CD4-positive, alpha-beta memory T cell (primary cell): ENCODE measurements at regions not wholly inside any gene's neighbourhood (a gene's known extent, or its start where the extent isn't known, plus 50 kb on each side); places are given as distances from the start of the nearest gene placed in this dataset.

Source experiments
- CTCF ChIA-PET: fragments of 350-600 bp; sonication (Branson Sonifier 250); formaldehyde crosslinking; loops from one replicate; lab custom pipeline; 2021; ENCODE audit warnings: inconsistent platforms; ENCODE audit not compliant: partially characterized antibody; lab: Charles Lee
- POLR2A ChIA-PET: fragments of 350-600 bp; sonication (Branson Sonifier 250); formaldehyde crosslinking; loops from one replicate; lab custom pipeline; 2021; ENCODE audit not compliant: partially characterized antibody; lab: Charles Lee
- DNase-seq, 5 donors: peaks; one replicate each; pipeline versions ENCODE4 v3.0.0 to v3.0.0-alpha.2; 2020 to 2022; ENCODE audit warnings: mixed read lengths in 1 of 5
- H3K27ac ChIP-seq: one replicate; pipeline ENCODE4 v1.7.0; 2013; ENCODE audit warnings: low read depth, low read length
- H3K27me3 ChIP-seq: 2 replicates; pipeline ENCODE4 v1.7.0; 2013; ENCODE audit warnings: mild to moderate bottlenecking, low read length, moderate library complexity; ENCODE audit not compliant: insufficient read depth
- H3K36me3 ChIP-seq: 2 replicates; pipeline ENCODE4 v1.7.0; 2013; ENCODE audit warnings: mild to moderate bottlenecking, low read length, moderate library complexity; ENCODE audit not compliant: insufficient read depth
- H3K4me1 ChIP-seq: 2 replicates; pipeline ENCODE4 v1.7.0; 2013; ENCODE audit warnings: mild to moderate bottlenecking, low read length, moderate library complexity; ENCODE audit not compliant: insufficient read depth
- H3K4me3 ChIP-seq, 2 donors: one replicate each; pipeline ENCODE4 v1.7.0; 2013; ENCODE audit warnings: low read length in 2 of 2, mild to moderate bottlenecking in 1 of 2
- H3K9me3 ChIP-seq, 2 donors: one replicate each; pipeline ENCODE4 v1.7.0; 2013; ENCODE audit warnings: low read length in 2 of 2, control low read depth in 1 of 2; ENCODE audit not compliant: control insufficient read depth in 1 of 2
- H3K27ac Mint-ChIP-seq, 7 donors: one replicate each; pipeline ENCODE4 v1.8.0; 2020 to 2021; ENCODE audit warnings: mixed read lengths in 7 of 7, mild to moderate bottlenecking in 6 of 7, inconsistent platforms in 3 of 7, moderate library complexity in 3 of 7
- H3K27me3 Mint-ChIP-seq, 2 donors: one replicate each; pipeline ENCODE4 v1.8.0; 2020 to 2021; ENCODE audit warnings: mixed read lengths in 2 of 2
- H3K36me3 Mint-ChIP-seq, 2 donors: one replicate each; pipeline ENCODE4 v1.8.0; 2020 to 2021; ENCODE audit warnings: mixed read lengths in 2 of 2, inconsistent platforms in 1 of 2, mild to moderate bottlenecking in 1 of 2
- H3K4me1 Mint-ChIP-seq, 4 donors: one replicate each; pipeline ENCODE4 v1.8.0; 2020 to 2021; ENCODE audit warnings: mixed read lengths in 4 of 4, mild to moderate bottlenecking in 1 of 4
- H3K4me3 Mint-ChIP-seq, 8 donors: one replicate each; pipeline ENCODE4 v1.8.0; 2020 to 2021; ENCODE audit warnings: mixed read lengths in 8 of 8, mild to moderate bottlenecking in 7 of 8, moderate library complexity in 6 of 8, inconsistent platforms in 3 of 8
- H3K9me3 Mint-ChIP-seq, 8 donors: one replicate each; pipeline ENCODE4 v1.8.0; 2020 to 2021; ENCODE audit warnings: mixed read lengths in 8 of 8, mild to moderate bottlenecking in 5 of 8, inconsistent platforms in 3 of 8, moderate library complexity in 1 of 8
- intact Hi-C: fragments of 100-400 bp; cut with micrococcal nuclease; formaldehyde crosslinking; loops from one replicate; pipeline ENCODE4 v1.15.1; 2023

DNA sequence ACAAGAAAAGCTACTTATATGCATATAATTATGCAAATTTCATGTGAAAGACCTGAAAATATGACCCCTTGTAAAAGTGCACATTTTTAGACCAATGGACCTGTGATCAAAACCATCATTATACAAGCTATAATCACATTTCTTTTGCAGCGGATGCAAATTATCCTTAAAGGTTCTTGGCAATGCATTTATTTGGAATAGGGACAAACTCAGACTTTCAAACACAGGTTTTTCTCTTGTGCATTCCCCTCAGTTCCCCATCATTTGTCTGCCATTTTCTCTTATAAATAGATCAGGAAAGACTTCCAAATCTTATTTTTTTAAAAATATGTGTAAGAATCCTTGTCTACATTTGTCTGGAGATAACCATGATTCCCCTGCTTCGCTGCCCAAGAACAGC, 954.2 kb upstream of the NRXN1 start:
- H3K4me1 ChIP-seq = no peaks in the 10 kb centered on the region
- H3K27ac ChIP-seq = no peak overlapping the region
- H3K36me3 ChIP-seq = no peaks in the 10 kb centered on the region
- no peaks in the 10 kb centered on the region for H3K27me3 Mint-ChIP-seq
- H3K4me3 ChIP-seq = no peak overlapping the region
- H3K9me3 ChIP-seq = no peaks in the 10 kb centered on the region
- intact Hi-C loops = no loop called here
- H3K9me3 Mint-ChIP-seq = peaks cover 0 to 13% (median 3%) of the 10 kb centered on the region in 8 donors
- ChIA-PET CTCF (no interaction called here), POLR2A (no interaction called here)
- no peaks in the 10 kb centered on the region for H3K36me3 Mint-ChIP-seq
- no peak overlapping the region for H3K27ac Mint-ChIP-seq
- H3K4me3 Mint-ChIP-seq = no peak overlapping the region
- H3K27me3 ChIP-seq = no peaks in the 10 kb centered on the region
- H3K4me1 Mint-ChIP-seq = no peaks in the 10 kb centered on the region
- DNase-seq = no peak

DNA sequence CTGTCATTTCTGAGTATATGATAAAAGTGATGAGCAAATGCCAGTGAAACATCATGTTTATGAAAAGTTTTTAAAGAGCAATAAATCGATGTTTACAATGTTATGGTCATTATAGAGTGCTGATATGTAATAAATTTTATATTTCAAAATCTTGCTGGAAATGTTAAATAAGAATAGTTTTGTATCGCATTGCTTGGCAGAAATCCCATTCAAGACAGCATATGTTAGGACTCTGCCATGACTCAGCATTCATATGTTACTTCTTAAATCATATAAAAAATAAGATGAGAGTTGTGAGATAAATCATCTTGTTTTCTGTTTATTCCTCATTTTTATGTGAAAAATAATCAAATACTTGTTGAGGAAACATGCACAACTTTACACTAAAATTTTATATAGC, 949.9 kb upstream of the NRXN1 start:
- POLR2A ChIA-PET = no interaction called here
- Histone ChIP-seq H3K27me3 (no peaks in the 10 kb centered on the region), H3K9me3 (no peaks in the 10 kb centered on the region), H3K4me1 (no peaks in the 10 kb centered on the region), H3K36me3 (no peaks in the 10 kb centered on the region), H3K27ac (no peak overlapping the region), H3K4me3 (no peak overlapping the region)
- no peak for DNase-seq
- Mint-ChIP-seq H3K27ac (no peak overlapping the region), H3K4me3 (no peak overlapping the region), H3K27me3 (no peaks in the 10 kb centered on the region), H3K36me3 (no peaks in the 10 kb centered on the region), H3K9me3 (peaks cover 0 to 14% (median 3%) of the 10 kb centered on the region in 8 donors), H3K4me1 (no peaks in the 10 kb centered on the region)
- CTCF ChIA-PET = no interaction called here
- intact Hi-C loops = no loop called here

DNA sequence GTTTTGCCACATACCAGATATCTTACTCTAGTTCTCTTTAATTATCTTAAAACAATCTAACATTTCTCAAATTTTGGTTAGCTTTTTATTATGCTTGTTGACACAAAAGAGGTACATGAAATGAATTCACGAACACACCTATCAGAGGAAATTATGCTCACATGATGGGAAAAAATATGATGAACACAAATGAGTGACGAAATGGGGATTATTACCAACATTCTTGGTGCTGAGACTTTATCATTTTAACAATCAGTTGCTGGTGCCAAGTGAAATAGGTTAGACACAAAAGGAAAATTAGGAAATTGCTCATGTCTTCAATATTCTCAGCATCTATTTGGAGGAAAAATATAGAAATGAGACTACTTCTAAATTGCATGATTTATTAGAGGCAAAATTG, 944.7 kb upstream of the NRXN1 start:
- H3K9me3 Mint-ChIP-seq = peaks cover 0 to 15% (median 9%) of the 10 kb centered on the region in 8 donors
- H3K4me1 Mint-ChIP-seq = no peaks in the 10 kb centered on the region

DNA sequence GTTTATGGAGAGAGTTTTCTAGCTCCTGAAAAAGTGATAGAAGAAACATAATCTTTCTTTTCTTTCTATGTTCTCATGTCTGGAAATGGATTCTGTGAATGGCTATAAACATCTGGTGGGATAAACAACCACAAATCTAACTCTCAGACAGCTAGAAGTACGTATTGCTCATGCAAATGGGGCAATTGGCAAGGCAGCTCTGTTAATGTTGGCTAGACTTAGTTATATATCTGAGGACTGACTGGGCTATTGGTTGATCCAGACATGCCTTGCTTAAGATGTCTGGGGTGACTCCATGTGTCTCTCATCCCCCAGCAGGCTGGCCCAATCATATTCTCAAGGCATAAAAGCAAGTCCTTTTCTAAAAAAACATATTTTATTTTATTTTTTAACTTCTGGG, 939.2 kb upstream of the NRXN1 start:
- no peaks in the 10 kb centered on the region for H3K36me3 ChIP-seq
- no peaks in the 10 kb centered on the region for H3K4me1 Mint-ChIP-seq
- H3K27me3 ChIP-seq = no peaks in the 10 kb centered on the region
- DNase-seq = no peak
- no peaks in the 10 kb centered on the region for H3K36me3 Mint-ChIP-seq
- H3K4me3 Mint-ChIP-seq = no peak overlapping the region
- no peaks in the 10 kb centered on the region for H3K27me3 Mint-ChIP-seq
- no peaks in the 10 kb centered on the region for H3K9me3 ChIP-seq
- CTCF ChIA-PET = no interaction called here
- no peak overlapping the region for H3K27ac ChIP-seq
- peaks cover 2 to 18% (median 10%) of the 10 kb centered on the region in 8 donors for H3K9me3 Mint-ChIP-seq
- intact Hi-C loops = no loop called here
- no peaks in the 10 kb centered on the region for H3K4me1 ChIP-seq
- POLR2A ChIA-PET = no interaction called here
- no peak overlapping the region for H3K4me3 ChIP-seq
- H3K27ac Mint-ChIP-seq = no peak overlapping the region

More for the DNA sequence above, 944.7 kb upstream of the NRXN1 start:
- POLR2A ChIA-PET = no interaction called here
- intact Hi-C loops = no loop called here
- H3K9me3 ChIP-seq = no peaks in the 10 kb centered on the region
- no peak overlapping the region for H3K27ac Mint-ChIP-seq
- no peaks in the 10 kb centered on the region for H3K27me3 Mint-ChIP-seq
- CTCF ChIA-PET = no interaction called here
- H3K4me3 ChIP-seq = no peak overlapping the region
- no peaks in the 10 kb centered on the region for H3K4me1 ChIP-seq
- no peak overlapping the region for H3K4me3 Mint-ChIP-seq
- H3K27ac ChIP-seq = no peak overlapping the region
- H3K36me3 Mint-ChIP-seq = no peaks in the 10 kb centered on the region
- H3K36me3 ChIP-seq = no peaks in the 10 kb centered on the region
- DNase-seq = no peak
- H3K27me3 ChIP-seq = no peaks in the 10 kb centered on the region

DNA sequence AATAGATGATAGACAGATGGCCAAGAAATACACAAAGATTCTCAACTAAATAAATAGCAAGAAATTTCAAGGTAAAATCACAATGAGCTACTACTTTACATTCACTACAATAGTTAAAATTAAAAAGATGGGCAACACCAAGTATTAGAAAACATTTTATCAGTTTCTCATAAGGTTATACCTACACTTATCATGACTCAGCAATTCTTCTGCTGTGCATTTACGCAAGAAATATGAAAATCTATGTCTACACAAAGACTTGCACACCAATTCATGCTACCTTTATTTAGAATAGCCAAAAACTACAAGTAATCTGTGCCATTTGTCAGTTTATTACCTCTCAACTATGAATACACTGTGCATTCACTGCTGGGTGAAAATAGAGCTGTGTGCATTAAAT, 937.4 kb upstream of the NRXN1 start:
- Mint-ChIP-seq H3K4me1 (no peaks in the 10 kb centered on the region), H3K27ac (no peak overlapping the region), H3K4me3 (no peak overlapping the region), H3K9me3 (peaks cover 2 to 18% (median 9%) of the 10 kb centered on the region in 8 donors), H3K36me3 (no peaks in the 10 kb centered on the region), H3K27me3 (no peaks in the 10 kb centered on the region)
- DNase-seq = no peak
- no peaks in the 10 kb centered on the region for H3K4me1 ChIP-seq
- no peak overlapping the region for H3K4me3 ChIP-seq
- ChIA-PET POLR2A (no interaction called here), CTCF (no interaction called here)
- no peaks in the 10 kb centered on the region for H3K36me3 ChIP-seq
- no peaks in the 10 kb centered on the region for H3K27me3 ChIP-seq
- intact Hi-C loops = no loop called here
- no peak overlapping the region for H3K27ac ChIP-seq
- no peaks in the 10 kb centered on the region for H3K9me3 ChIP-seq

GRCh38 chr2:51960841-51961335, 929.0 kb upstream of the NRXN1 start:
- Mint-ChIP-seq H3K27me3 (no peaks in the 10 kb centered on the region), H3K4me1 (no peaks in the 10 kb centered on the region), H3K27ac (no peak overlapping the region), H3K36me3 (no peaks in the 10 kb centered on the region), H3K4me3 (no peak overlapping the region), H3K9me3 (peaks cover 0 to 5% (median 2%) of the 10 kb centered on the region in 8 donors)
- no peaks in the 10 kb centered on the region for H3K36me3 ChIP-seq
- no peaks in the 10 kb centered on the region for H3K27me3 ChIP-seq
- CTCF ChIA-PET = no interaction called here
- POLR2A ChIA-PET = no interaction called here
- intact Hi-C loops = no loop called here
- no peaks in the 10 kb centered on the region for H3K4me1 ChIP-seq
- H3K4me3 ChIP-seq = no peak overlapping the region
- no peak overlapping the region for H3K27ac ChIP-seq
- DNase-seq = no peak
- no peaks in the 10 kb centered on the region for H3K9me3 ChIP-seq

DNA sequence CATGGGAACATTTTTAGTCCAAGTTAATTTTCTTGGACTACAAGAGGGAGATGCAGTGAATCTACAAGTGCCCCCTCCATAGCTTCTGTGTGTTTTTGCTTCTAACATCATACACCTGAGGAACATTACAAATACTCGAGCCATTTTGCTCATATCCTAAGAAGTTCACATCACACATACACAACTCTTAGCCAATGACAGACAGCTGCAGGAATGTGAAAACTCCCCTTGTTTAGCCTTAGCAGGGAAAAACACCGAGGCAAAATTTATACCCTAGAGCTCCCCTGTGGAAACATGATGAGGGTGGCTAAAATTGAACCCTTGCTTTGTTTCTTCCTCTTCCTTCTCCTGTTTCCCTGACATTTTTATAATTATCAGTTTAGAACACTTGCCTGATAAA, 928.3 kb upstream of the NRXN1 start:
- no peaks in the 10 kb centered on the region for H3K36me3 ChIP-seq
- intact Hi-C loops = no loop called here
- Mint-ChIP-seq H3K4me3 (no peak overlapping the region), H3K27me3 (no peaks in the 10 kb centered on the region), H3K4me1 (no peaks in the 10 kb centered on the region), H3K27ac (no peak overlapping the region), H3K36me3 (no peaks in the 10 kb centered on the region), H3K9me3 (peaks cover 0 to 8% (median 3%) of the 10 kb centered on the region in 8 donors)
- H3K4me3 ChIP-seq = no peak overlapping the region
- H3K4me1 ChIP-seq = no peaks in the 10 kb centered on the region
- H3K27ac ChIP-seq = no peak overlapping the region
- CTCF ChIA-PET = no interaction called here
- H3K27me3 ChIP-seq = no peaks in the 10 kb centered on the region
- no peak for DNase-seq
- POLR2A ChIA-PET = no interaction called here
- no peaks in the 10 kb centered on the region for H3K9me3 ChIP-seq

GRCh38 chr2:51959696-51960095, 927.8 kb upstream of the NRXN1 start:
- CTCF ChIA-PET = no interaction called here
- POLR2A ChIA-PET = no interaction called here
- H3K27ac ChIP-seq = no peak overlapping the region

More at GRCh38 chr2:51959696-51960095, 927.8 kb upstream of the NRXN1 start:
- Histone ChIP-seq H3K36me3 (no peaks in the 10 kb centered on the region), H3K4me1 (no peaks in the 10 kb centered on the region), H3K4me3 (no peak overlapping the region), H3K27me3 (no peaks in the 10 kb centered on the region), H3K9me3 (no peaks in the 10 kb centered on the region)
- Mint-ChIP-seq H3K27me3 (no peaks in the 10 kb centered on the region), H3K27ac (no peak overlapping the region), H3K4me3 (no peak overlapping the region), H3K4me1 (no peaks in the 10 kb centered on the region), H3K36me3 (no peaks in the 10 kb centered on the region), H3K9me3 (peaks cover 0 to 10% (median 3%) of the 10 kb centered on the region in 8 donors)
- no peak for DNase-seq
- intact Hi-C loops = no loop called here
